ENCODE measurements at regions not wholly inside any gene's neighbourhood (a gene's known extent, or its start where the extent isn't known, plus 50 kb on each side); places are given as distances from the start of the nearest gene placed in this dataset.
"Not testable (repeated sequence)": the region's sequence is repeated elsewhere in the genome, so short reads cannot be mapped to it uniquely, and the experiment has no call there.

GRCh38 chr10:90034862-90035261, 333.5 kb downstream of the KIF20B start:
- DNase-seq, result not testable (repeated sequence)

GRCh38 chr10:90041585-90041984, 340.2 kb downstream of the KIF20B start:
- DNase-seq, result no peak

- no peak for DNase-seq
Measured at GRCh38 chr10:90042075-90042474, 340.7 kb downstream of the KIF20B start.

GRCh38 chr10:90047243-90047729, 345.9 kb downstream of the KIF20B start:
- DNase-seq, result no peak

GRCh38 chr10:90051053-90051452, 349.7 kb downstream of the KIF20B start:
- DNase-seq, result no peak

- no peak for DNase-seq
Measured at GRCh38 chr10:90051474-90051873, 350.1 kb downstream of the KIF20B start.

- no peak for DNase-seq
Measured at GRCh38 chr10:90062786-90063185, 361.4 kb downstream of the KIF20B start.

GRCh38 chr10:90064295-90064694, 362.9 kb downstream of the KIF20B start:
- DNase-seq, result no peak

- no peak for DNase-seq
Measured at GRCh38 chr10:90066435-90066834, 365.0 kb downstream of the KIF20B start.

GRCh38 chr10:90075995-90076394, 374.6 kb downstream of the KIF20B start:
- no peak for DNase-seq

GRCh38 chr10:90079819-90080218, 378.4 kb downstream of the KIF20B start:
- DNase-seq, result no peak

- DNase-seq, result not testable (repeated sequence)
Measured at GRCh38 chr10:90086606-90087190, 385.3 kb downstream of the KIF20B start.

- DNase-seq, result no peak
Measured at GRCh38 chr10:90087197-90088023, 386.0 kb downstream of the KIF20B start.

GRCh38 chr10:90088024-90088317, 386.6 kb downstream of the KIF20B start:
- no peak for DNase-seq

GRCh38 chr10:90089719-90090118, 388.3 kb downstream of the KIF20B start:
- no peak for DNase-seq

- no peak for DNase-seq
Measured at GRCh38 chr10:90096196-90096595, 394.8 kb downstream of the KIF20B start.

- not testable (repeated sequence) for DNase-seq
Measured at GRCh38 chr10:90107581-90107980, 406.2 kb downstream of the KIF20B start.

GRCh38 chr10:90111671-90112070, 410.3 kb downstream of the KIF20B start:
- no peak for DNase-seq

GRCh38 chr10:90112681-90113080, 411.3 kb downstream of the KIF20B start:
- no peak for DNase-seq

- not testable (repeated sequence) for DNase-seq
Measured at GRCh38 chr10:90118567-90118966, 417.2 kb downstream of the KIF20B start.

GRCh38 chr10:90119631-90120280, 418.4 kb downstream of the KIF20B start:
- DNase-seq, result not testable (repeated sequence)

- DNase-seq, result no peak
Measured at GRCh38 chr10:90125456-90126255, 424.3 kb downstream of the KIF20B start.

- DNase-seq, result no peak
Measured at GRCh38 chr10:90126256-90126595, 424.8 kb downstream of the KIF20B start.

Measured in CD4-positive, alpha-beta T cell treated with Interleukin-10 for 1 hour (primary cell).